ENCODE measurements at regions not wholly inside any gene's neighbourhood (a gene's known extent, or its start where the extent isn't known, plus 50 kb on each side); places are given as distances from the start of the nearest gene placed in this dataset.

GRCh38 chr9:28747351-28747985, 1174.2 kb upstream of the C9orf72 start:
- TF ChIP-seq CTCF (IDR thresholded peaks at IDR 0.05): no peak
- TF ChIP-seq POLR2A (IDR thresholded peaks at IDR 0.05): no peak

All from testis (tissue), 2 donors.